ENCODE measurements at regions not wholly inside any gene's neighbourhood (a gene's known extent, or its start where the extent isn't known, plus 50 kb on each side); places are given as distances from the start of the nearest gene placed in this dataset.

GRCh38 chr3:18720543-18720942, 295.4 kb upstream of the SATB1 start:
- TF ChIP-seq CTCF (conservative IDR thresholded peaks at IDR 0.05; ENCODE audit: low read depth, low read length) (no peak), EZH2 (IDR thresholded peaks at IDR 0.05; ENCODE audit: borderline replicate concordance, low read depth, low read length, poor library complexity, severe bottlenecking) (no peak)
